HCT116 (cell line): ENCODE measurements at regions not wholly inside any gene's neighbourhood (a gene's known extent, or its start where the extent isn't known, plus 50 kb on each side); places are given as distances from the start of the nearest gene placed in this dataset.
"Not testable (repeated sequence)": the region's sequence is repeated elsewhere in the genome, so short reads cannot be mapped to it uniquely, and the experiment has no call there.

ENCODE experiments used
- ATAC-seq: fragments of 200-7000 bp; cut with Tn5 transposase; 2 replicates; pipeline ENCODE4 v1.9.1; 2020; ENCODE audit warnings: mild to moderate bottlenecking, moderate library complexity
- BruUV-seq: library from RNA; stranded (reverse); fragments of 400-500 nt; replicated peaks from 2 replicates; lab custom pipeline; 2021; lab: Mats Ljungman, UMichigan
- CTCF ChIA-PET: fragments of 300-600 bp; sonication (Branson Sonifier 250); formaldehyde crosslinking; loops from one replicate; lab custom pipeline; 2021; ENCODE audit warnings: antibody characterized with exemption; lab: Charles Lee
- POLR2A ChIA-PET: fragments of 300-600, 350-600 bp; sonication (Branson Sonifier 250); formaldehyde crosslinking; loops from one replicate; lab custom pipeline; 2021; ENCODE audit warnings: antibody characterized with exemption; lab: Charles Lee
- RAD21 ChIA-PET, 2 experiments: fragments of 300-600 bp; sonication (Branson Sonifier 250); formaldehyde crosslinking; loops; one replicate each; lab custom pipeline; 2023; ENCODE audit warnings: low total read pairs in 2 of 2; ENCODE audit not compliant: uncharacterized antibody in 2 of 2, unreplicated experiment in 2 of 2, low non-redundant PET in 1 of 2; lab: Charles Lee
- DNase-seq: peaks from one replicate; pipeline ENCODE4 v3.0.0-alpha.2; 2010; ENCODE audit warnings: low read depth, low spot score
- H2AFZ ChIP-seq: fragments of 200-600 bp; shearing (Covaris generic), sonication (generic); 2 replicates; pipeline ENCODE4 v1.6.1; 2017; ENCODE audit warnings: low read depth, mixed run types, mixed read lengths, antibody characterized with exemption, low read length; ENCODE audit not compliant: poor library complexity, severe bottlenecking
- H3K27ac ChIP-seq: 2 replicates; pipeline ENCODE4 v1.5.1; 2012; ENCODE audit warnings: low read depth, low read length
- H3K27me3 ChIP-seq: fragments of 200-600 bp; sonication (generic); 2 replicates; pipeline ENCODE4 v1.6.1; 2016; ENCODE audit warnings: mixed run types, low read length, mixed read lengths; ENCODE audit not compliant: insufficient read depth
- H3K36me3 ChIP-seq, 2 experiments: fragments of 200-500 bp in 1 of 2; fragments of 200-600 bp in 1 of 2; sonication (Bioruptor generic) in 1 of 2; sonication (generic) in 1 of 2; 2 replicates each; pipeline versions ENCODE4 v1.5.1 to v1.6.1; 2014 to 2016; ENCODE audit warnings: low read length in 2 of 2, inconsistent platforms in 1 of 2, mixed read lengths in 1 of 2, mixed run types in 1 of 2; ENCODE audit not compliant: insufficient read depth in 2 of 2, control insufficient read depth in 1 of 2
- H3K4me1 ChIP-seq, 2 experiments: fragments of 200-600 bp in 1 of 2; sonication (generic) in 1 of 2; 2 replicates each; pipeline versions ENCODE4 v1.5.1 to v1.6.1; 2012 to 2017; ENCODE audit warnings: low read length in 2 of 2, inconsistent platforms in 1 of 2, mild to moderate bottlenecking in 1 of 2, mixed read lengths in 1 of 2, mixed run types in 1 of 2, moderate library complexity in 1 of 2; ENCODE audit not compliant: insufficient read depth in 2 of 2, control insufficient read depth in 1 of 2
- H3K4me2 ChIP-seq: fragments of 200-600 bp; sonication (generic); 2 replicates; pipeline ENCODE4 v1.6.1; 2017; ENCODE audit warnings: mixed run types, low read length, mixed read lengths
- H3K4me3 ChIP-seq, 2 experiments: fragments of 200-600 bp in 1 of 2; sonication (generic) in 1 of 2; replicated peaks in 1 of 2; 2 replicates each; pipeline ENCODE4 v1.5.1; 2011 to 2016; ENCODE audit warnings: low read length in 2 of 2, control low read depth in 1 of 2, low read depth in 1 of 2, mild to moderate bottlenecking in 1 of 2, mixed read lengths in 1 of 2, mixed run types in 1 of 2
- H3K79me2 ChIP-seq: fragments of 200-600 bp; sonication (generic); 2 replicates; pipeline ENCODE4 v1.6.1; 2017; ENCODE audit warnings: mild to moderate bottlenecking, mixed run types, low read length, moderate library complexity, mixed read lengths; ENCODE audit not compliant: insufficient read depth
- H3K9ac ChIP-seq: fragments of 200-600 bp; sonication (generic); 2 replicates; pipeline ENCODE4 v1.6.1; 2016; ENCODE audit warnings: low read length, mixed read lengths
- H3K9me2 ChIP-seq: fragments of 200-600 bp; sonication (generic), shearing (Covaris generic); 2 replicates; pipeline ENCODE4 v1.6.1; 2017; ENCODE audit warnings: mixed run types, mild to moderate bottlenecking, moderate library complexity; ENCODE audit not compliant: insufficient read depth
- H3K9me3 ChIP-seq, 2 experiments: fragments of 200-500 bp in 1 of 2; fragments of 200-600 bp in 1 of 2; sonication (Bioruptor generic) in 1 of 2; sonication (generic) in 1 of 2; 2 replicates each; pipeline ENCODE4 v1.6.1; 2014 to 2017; ENCODE audit warnings: low read length in 2 of 2, mixed read lengths in 2 of 2, inconsistent platforms in 1 of 2, low read depth in 1 of 2, mild to moderate bottlenecking in 1 of 2, mixed run types in 1 of 2, moderate library complexity in 1 of 2; ENCODE audit not compliant: control insufficient read depth in 1 of 2, insufficient read depth in 1 of 2
- H4K20me1 ChIP-seq: fragments of 200-600 bp; sonication (generic), shearing (Covaris generic); 2 replicates; pipeline ENCODE4 v1.6.1; 2017; ENCODE audit warnings: mixed run types, mild to moderate bottlenecking, moderate library complexity; ENCODE audit not compliant: insufficient read depth
- CBX3 ChIP-seq: IDR thresholded peaks from 2 replicates; pipeline ENCODE4 v1.6.1; 2012; ENCODE audit warnings: low read depth
- CTCF ChIP-seq, 3 experiments: fragments of 200-600 bp in 1 of 3; sonication (generic) in 1 of 3; IDR thresholded peaks in 2 of 3; conservative IDR thresholded peaks in 1 of 3; 2 replicates each; pipeline ENCODE4 v1.5.1; 2012 to 2017; ENCODE audit warnings: low read depth in 2 of 3, low read length in 2 of 3, antibody characterized with exemption in 1 of 3, borderline replicate concordance in 1 of 3, control low read depth in 1 of 3, mild to moderate bottlenecking in 1 of 3, mixed read lengths in 1 of 3, mixed run types in 1 of 3, moderate library complexity in 1 of 3; ENCODE audit not compliant: insufficient read depth in 1 of 3
- EGR1 ChIP-seq: IDR thresholded peaks from 2 replicates; pipeline ENCODE4 v1.6.1; 2012; ENCODE audit warnings: low read depth
- ELF1 ChIP-seq: IDR thresholded peaks from 2 replicates; pipeline ENCODE4 v1.6.1; 2012; ENCODE audit warnings: low read depth, borderline replicate concordance
- EZH2phosphoT487 ChIP-seq: fragments of 200-600 bp; IDR thresholded peaks from 2 replicates; pipeline ENCODE4 v1.6.1; 2018; ENCODE audit warnings: antibody characterized with exemption, borderline replicate concordance
- FOSL1 ChIP-seq: IDR thresholded peaks from 2 replicates; pipeline ENCODE4 v1.6.1; 2012; ENCODE audit warnings: low read depth
- JUND ChIP-seq: IDR thresholded peaks from 2 replicates; pipeline ENCODE4 v1.6.1; 2012
- MAX ChIP-seq: IDR thresholded peaks from 2 replicates; pipeline ENCODE4 v1.6.1; 2012
- POLR2A ChIP-seq: IDR thresholded peaks from 2 replicates; pipeline ENCODE4 v1.7.0; 2011; ENCODE audit warnings: borderline replicate concordance; ENCODE audit not compliant: insufficient read depth, insufficient read length; ENCODE audit errors: extremely low read depth
- POLR2AphosphoS5 ChIP-seq: IDR thresholded peaks from 2 replicates; pipeline ENCODE4 v1.6.1; 2011; ENCODE audit warnings: mild to moderate bottlenecking, low read depth, low read length, moderate library complexity
- RAD21 ChIP-seq: IDR thresholded peaks from 2 replicates; pipeline ENCODE4 v1.6.1; 2012; ENCODE audit warnings: low read depth, mild to moderate bottlenecking
- SP1 ChIP-seq: IDR thresholded peaks from 2 replicates; pipeline ENCODE4 v1.6.1; 2012; ENCODE audit warnings: low read depth
- SRF ChIP-seq: IDR thresholded peaks from 2 replicates; pipeline ENCODE4 v1.6.1; 2012; ENCODE audit warnings: low read depth
- TCF7L2 ChIP-seq: IDR thresholded peaks from 2 replicates; pipeline ENCODE4 v1.7.0; 2011; ENCODE audit warnings: borderline replicate concordance, inconsistent platforms; ENCODE audit not compliant: insufficient read depth, insufficient read length; ENCODE audit errors: extremely low read depth
- ZFX ChIP-seq: fragments of 450-650 bp; IDR thresholded peaks from 2 replicates; pipeline ENCODE4 v1.6.1; 2017
- ZNF274 ChIP-seq: fragments of 200-500 bp; sonication (Bioruptor generic); IDR thresholded peaks from 2 replicates; pipeline ENCODE4 v1.6.1; 2014; ENCODE audit warnings: mild to moderate bottlenecking, low read depth, low read length, inconsistent platforms
- intact Hi-C: fragments of 100-400 bp; cut with micrococcal nuclease; formaldehyde crosslinking; loops from 2 replicates; pipeline ENCODE4 v1.10.0; 2022
- TF ChIP-seq, protein P1 (sequence below): IDR thresholded peaks from 2 replicates; pipeline ENCODE4 v1.6.1; 2012; ENCODE audit warnings: low read depth

GRCh38 chr17:27091043-27091497, 202.8 kb upstream of the WSB1 start:
- H3K4me3 ChIP-seq = no peak overlapping the region
- DNase-seq (no peak), ATAC-seq (no peak)
- no peaks in the 10 kb centered on the region for H3K9me2 ChIP-seq
- CTCF ChIA-PET = no interaction called here
- POLR2A ChIA-PET = no interaction called here
- RAD21 ChIA-PET = no interaction called here
- no TSS peak for BruUV-seq
- H3K9me3 ChIP-seq = no peaks in the 10 kb centered on the region
- no peak overlapping the region for H3K27ac ChIP-seq
- H3K36me3 ChIP-seq = no peaks in the 10 kb centered on the region
- no peaks in the 10 kb centered on the region for H3K79me2 ChIP-seq
- no peak for TF ChIP-seq SRF
- TF ChIP-seq TCF7L2 = no peak
- no peak for TF ChIP-seq JUND
- TF ChIP-seq FOSL1 = no peak
- no peak for TF ChIP-seq SP1
- TF ChIP-seq ZFX = no peak
- TF ChIP-seq CBX3 = no peak
- TF ChIP-seq POLR2A = no peak
- TF ChIP-seq MAX = no peak
- no peak for TF ChIP-seq RAD21
- TF ChIP-seq CTCF (IDR thresholded peaks at IDR 0.05 in 2 of 3, conservative IDR thresholded peaks at IDR 0.05 in 1 of 3; ENCODE audit: borderline replicate concordance in 1 of 3, insufficient read depth in 1 of 3, low read depth in 2 of 3, low read length in 2 of 3) = no peak
- TF ChIP-seq ELF1 = no peak
- TF ChIP-seq EZH2phosphoT487 = no peak
- no peak for TF ChIP-seq POLR2AphosphoS5
- TF ChIP-seq, protein P1, sequence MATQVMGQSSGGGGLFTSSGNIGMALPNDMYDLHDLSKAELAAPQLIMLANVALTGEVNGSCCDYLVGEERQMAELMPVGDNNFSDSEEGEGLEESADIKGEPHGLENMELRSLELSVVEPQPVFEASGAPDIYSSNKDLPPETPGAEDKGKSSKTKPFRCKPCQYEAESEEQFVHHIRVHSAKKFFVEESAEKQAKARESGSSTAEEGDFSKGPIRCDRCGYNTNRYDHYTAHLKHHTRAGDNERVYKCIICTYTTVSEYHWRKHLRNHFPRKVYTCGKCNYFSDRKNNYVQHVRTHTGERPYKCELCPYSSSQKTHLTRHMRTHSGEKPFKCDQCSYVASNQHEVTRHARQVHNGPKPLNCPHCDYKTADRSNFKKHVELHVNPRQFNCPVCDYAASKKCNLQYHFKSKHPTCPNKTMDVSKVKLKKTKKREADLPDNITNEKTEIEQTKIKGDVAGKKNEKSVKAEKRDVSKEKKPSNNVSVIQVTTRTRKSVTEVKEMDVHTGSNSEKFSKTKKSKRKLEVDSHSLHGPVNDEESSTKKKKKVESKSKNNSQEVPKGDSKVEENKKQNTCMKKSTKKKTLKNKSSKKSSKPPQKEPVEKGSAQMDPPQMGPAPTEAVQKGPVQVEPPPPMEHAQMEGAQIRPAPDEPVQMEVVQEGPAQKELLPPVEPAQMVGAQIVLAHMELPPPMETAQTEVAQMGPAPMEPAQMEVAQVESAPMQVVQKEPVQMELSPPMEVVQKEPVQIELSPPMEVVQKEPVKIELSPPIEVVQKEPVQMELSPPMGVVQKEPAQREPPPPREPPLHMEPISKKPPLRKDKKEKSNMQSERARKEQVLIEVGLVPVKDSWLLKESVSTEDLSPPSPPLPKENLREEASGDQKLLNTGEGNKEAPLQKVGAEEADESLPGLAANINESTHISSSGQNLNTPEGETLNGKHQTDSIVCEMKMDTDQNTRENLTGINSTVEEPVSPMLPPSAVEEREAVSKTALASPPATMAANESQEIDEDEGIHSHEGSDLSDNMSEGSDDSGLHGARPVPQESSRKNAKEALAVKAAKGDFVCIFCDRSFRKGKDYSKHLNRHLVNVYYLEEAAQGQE = no peak
- TF ChIP-seq ZNF274 = no peak
- no peak for TF ChIP-seq EGR1
- TF ChIP-seq, all 23 proteins: peak for 0
- Histone ChIP-seq H3K4me2 (no peak overlapping the region), H3K9ac (no peak overlapping the region), H4K20me1 (no peaks in the 10 kb centered on the region), H3K4me1 (no peaks in the 10 kb centered on the region), H2AFZ (no peak overlapping the region), H3K27me3 (no peaks in the 10 kb centered on the region)
- intact Hi-C loops = loop anchor here (5.0 kb wide), 1 partner anchor 36 kb away; no protein-coding TSS in a partner anchor

GRCh38 chr17:27094179-27094578, 199.7 kb upstream of the WSB1 start:
- H3K9me2 ChIP-seq, H3K27ac ChIP-seq, H3K9ac ChIP-seq, H3K4me1 ChIP-seq, H3K9me3 ChIP-seq, H3K4me2 ChIP-seq, RAD21 ChIA-PET, ATAC-seq, H2AFZ ChIP-seq, POLR2A ChIA-PET, H4K20me1 ChIP-seq, H3K4me3 ChIP-seq, H3K79me2 ChIP-seq, H3K27me3 ChIP-seq, H3K36me3 ChIP-seq, CTCF ChIA-PET, BruUV-seq, DNase-seq: not testable (repeated sequence)
- intact Hi-C loops = loop anchor here (5.0 kb wide), 1 partner anchor 33 kb away; no protein-coding TSS in a partner anchor
